ENCODE measurements at regions not wholly inside any gene's neighbourhood (a gene's known extent, or its start where the extent isn't known, plus 50 kb on each side); places are given as distances from the start of the nearest gene placed in this dataset.

- TF ChIP-seq POLR2A (IDR thresholded peaks at IDR 0.05): no peak
- TF ChIP-seq, protein P1, sequence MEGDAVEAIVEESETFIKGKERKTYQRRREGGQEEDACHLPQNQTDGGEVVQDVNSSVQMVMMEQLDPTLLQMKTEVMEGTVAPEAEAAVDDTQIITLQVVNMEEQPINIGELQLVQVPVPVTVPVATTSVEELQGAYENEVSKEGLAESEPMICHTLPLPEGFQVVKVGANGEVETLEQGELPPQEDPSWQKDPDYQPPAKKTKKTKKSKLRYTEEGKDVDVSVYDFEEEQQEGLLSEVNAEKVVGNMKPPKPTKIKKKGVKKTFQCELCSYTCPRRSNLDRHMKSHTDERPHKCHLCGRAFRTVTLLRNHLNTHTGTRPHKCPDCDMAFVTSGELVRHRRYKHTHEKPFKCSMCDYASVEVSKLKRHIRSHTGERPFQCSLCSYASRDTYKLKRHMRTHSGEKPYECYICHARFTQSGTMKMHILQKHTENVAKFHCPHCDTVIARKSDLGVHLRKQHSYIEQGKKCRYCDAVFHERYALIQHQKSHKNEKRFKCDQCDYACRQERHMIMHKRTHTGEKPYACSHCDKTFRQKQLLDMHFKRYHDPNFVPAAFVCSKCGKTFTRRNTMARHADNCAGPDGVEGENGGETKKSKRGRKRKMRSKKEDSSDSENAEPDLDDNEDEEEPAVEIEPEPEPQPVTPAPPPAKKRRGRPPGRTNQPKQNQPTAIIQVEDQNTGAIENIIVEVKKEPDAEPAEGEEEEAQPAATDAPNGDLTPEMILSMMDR (IDR thresholded peaks at IDR 0.05): no peak
- no peak for TF ChIP-seq POLR2AphosphoS5 (IDR thresholded peaks at IDR 0.05)
Observed at GRCh38 chr5:133683646-133684596, 71.6 kb upstream of the FSTL4 start.
